Endothelial cell of umbilical vein (primary cell): ENCODE measurements at regions not wholly inside any gene's neighbourhood (a gene's known extent, or its start where the extent isn't known, plus 50 kb on each side); places are given as distances from the start of the nearest gene placed in this dataset.

ENCODE experiments used
- EZH2 ChIP-seq: IDR thresholded peaks from 2 replicates; pipeline ENCODE4 v1.6.1; 2012; ENCODE audit warnings: borderline replicate concordance, low read depth, mild to moderate bottlenecking, moderate library complexity, low read length, inconsistent platforms; ENCODE audit not compliant: severe bottlenecking
- POLR2AphosphoS5 ChIP-seq: IDR thresholded peaks from 2 replicates; pipeline ENCODE4 v1.6.1; 2012; ENCODE audit warnings: low read depth, mild to moderate bottlenecking, control low read depth, low read length, moderate library complexity; ENCODE audit not compliant: insufficient read depth

DNA sequence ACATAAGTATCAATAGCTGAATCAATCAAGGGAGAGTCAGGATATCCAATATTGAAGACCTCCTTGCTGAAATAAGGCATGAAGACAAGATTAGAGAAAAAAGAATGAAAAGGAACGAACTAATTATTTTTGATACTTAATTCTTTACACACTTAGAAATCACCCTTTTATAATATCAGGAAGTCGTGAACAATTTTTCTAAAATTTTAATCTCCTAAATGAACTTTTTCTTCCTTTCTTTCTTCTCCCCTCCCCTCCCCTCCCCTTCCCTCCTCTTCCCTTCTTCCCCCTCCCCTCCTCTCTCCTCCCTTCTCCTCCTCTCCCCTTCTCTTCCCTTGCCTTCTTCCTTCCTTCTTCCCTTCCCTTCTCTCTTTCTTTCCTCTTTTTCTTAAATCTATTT, 872.1 kb upstream of the PCDH10 start:
- TF ChIP-seq EZH2 (no peak), POLR2AphosphoS5 (no peak)
